Activated CD4-positive, alpha-beta T cell treated with anti-CD3 and anti-CD28 coated beads for 36 hours (primary cell): ENCODE measurements at regions not wholly inside any gene's neighbourhood (a gene's known extent, or its start where the extent isn't known, plus 50 kb on each side); places are given as distances from the start of the nearest gene placed in this dataset.

Source experiments
- ATAC-seq: fragments of 200-7000 bp; cut with Tn5 transposase; one replicate; pipeline ENCODE4 v1.10.0; 2021; ENCODE audit warnings: mild to moderate bottlenecking, moderate library complexity
- CTCF ChIA-PET: fragments of 350-600 bp; sonication (Branson Sonifier 250); formaldehyde crosslinking; loops from one replicate; lab custom pipeline; 2021; ENCODE audit warnings: antibody characterized with exemption; lab: Charles Lee
- POLR2A ChIA-PET: fragments of 350-600 bp; sonication (Branson Sonifier 250); formaldehyde crosslinking; loops from one replicate; lab custom pipeline; 2021; ENCODE audit warnings: antibody characterized with exemption, inconsistent platforms; lab: Charles Lee
- DNase-seq: peaks from one replicate; pipeline ENCODE4 v3.0.0-alpha.2; 2020
- H3K27ac Mint-ChIP-seq: one replicate; pipeline ENCODE4 v1.8.0; 2021; ENCODE audit warnings: mixed read lengths
- H3K27me3 Mint-ChIP-seq: one replicate; pipeline ENCODE4 v1.8.0; 2021; ENCODE audit warnings: mixed read lengths
- H3K36me3 Mint-ChIP-seq: one replicate; pipeline ENCODE4 v1.8.0; 2021; ENCODE audit warnings: low read depth, mixed read lengths
- H3K4me1 Mint-ChIP-seq: one replicate; pipeline ENCODE4 v1.8.0; 2021; ENCODE audit warnings: mixed read lengths
- H3K4me3 Mint-ChIP-seq: one replicate; pipeline ENCODE4 v1.8.0; 2021; ENCODE audit warnings: mild to moderate bottlenecking, moderate library complexity, mixed read lengths
- H3K9me3 Mint-ChIP-seq: one replicate; pipeline ENCODE4 v1.8.0; 2021; ENCODE audit warnings: low read depth, mixed read lengths
- intact Hi-C, 2 experiments: fragments of 100-400 bp; cut with DNase I in 1 of 2; cut with micrococcal nuclease in 1 of 2; formaldehyde crosslinking; loops; one replicate each; pipeline versions ENCODE4 v1.14.2 to v1.15.1; 2022 to 2024; cut with DNase I, micrococcal nuclease

DNA sequence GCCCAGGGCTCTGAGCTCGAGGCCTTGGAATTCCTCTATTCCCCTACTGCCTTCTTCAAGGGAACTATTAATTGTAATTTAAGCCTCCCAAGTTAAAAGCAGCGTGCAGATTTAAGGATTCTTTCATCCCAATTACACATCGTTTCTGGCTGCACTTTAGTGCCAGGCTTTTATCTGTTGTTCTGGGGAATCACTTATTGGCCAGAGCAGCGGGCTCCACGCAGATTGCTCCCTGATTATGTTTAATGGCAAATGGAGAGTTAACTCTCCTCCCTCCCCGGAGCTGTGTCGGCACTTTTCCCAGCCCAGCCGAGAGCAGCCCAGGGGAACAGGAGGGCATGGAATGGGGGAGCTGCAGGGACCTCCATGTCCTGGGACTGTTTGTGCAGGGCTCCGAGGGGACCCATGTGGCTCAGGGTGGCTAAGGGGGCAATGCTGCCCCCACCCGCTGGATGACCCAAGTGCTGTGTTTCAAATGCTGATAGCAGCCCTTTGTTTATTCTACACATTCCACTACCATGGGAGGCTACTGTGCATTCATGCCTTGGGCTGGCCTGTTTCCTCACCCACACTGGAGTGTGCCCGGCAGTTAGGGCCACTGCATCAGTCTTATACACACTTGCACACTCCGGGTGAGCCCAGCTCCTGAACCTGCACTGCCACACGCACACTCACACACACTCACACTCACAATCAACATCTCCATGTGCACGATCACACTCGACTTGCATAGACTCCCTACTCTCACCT, 93.3 kb upstream of the POU3F1 start:
- H3K27ac Mint-ChIP-seq = no peak overlapping the region
- CTCF ChIA-PET = no interaction called here
- DNase-seq (no peak), ATAC-seq (no peak)
- H3K4me3 Mint-ChIP-seq = no peak overlapping the region
- no peaks in the 10 kb centered on the region for H3K9me3 Mint-ChIP-seq
- POLR2A ChIA-PET = no interaction called here
- H3K27me3 Mint-ChIP-seq = peaks cover 61% of the 10 kb centered on the region
- no peaks in the 10 kb centered on the region for H3K36me3 Mint-ChIP-seq
- no peaks in the 10 kb centered on the region for H3K4me1 Mint-ChIP-seq
- intact Hi-C loops = no loop called here

DNA sequence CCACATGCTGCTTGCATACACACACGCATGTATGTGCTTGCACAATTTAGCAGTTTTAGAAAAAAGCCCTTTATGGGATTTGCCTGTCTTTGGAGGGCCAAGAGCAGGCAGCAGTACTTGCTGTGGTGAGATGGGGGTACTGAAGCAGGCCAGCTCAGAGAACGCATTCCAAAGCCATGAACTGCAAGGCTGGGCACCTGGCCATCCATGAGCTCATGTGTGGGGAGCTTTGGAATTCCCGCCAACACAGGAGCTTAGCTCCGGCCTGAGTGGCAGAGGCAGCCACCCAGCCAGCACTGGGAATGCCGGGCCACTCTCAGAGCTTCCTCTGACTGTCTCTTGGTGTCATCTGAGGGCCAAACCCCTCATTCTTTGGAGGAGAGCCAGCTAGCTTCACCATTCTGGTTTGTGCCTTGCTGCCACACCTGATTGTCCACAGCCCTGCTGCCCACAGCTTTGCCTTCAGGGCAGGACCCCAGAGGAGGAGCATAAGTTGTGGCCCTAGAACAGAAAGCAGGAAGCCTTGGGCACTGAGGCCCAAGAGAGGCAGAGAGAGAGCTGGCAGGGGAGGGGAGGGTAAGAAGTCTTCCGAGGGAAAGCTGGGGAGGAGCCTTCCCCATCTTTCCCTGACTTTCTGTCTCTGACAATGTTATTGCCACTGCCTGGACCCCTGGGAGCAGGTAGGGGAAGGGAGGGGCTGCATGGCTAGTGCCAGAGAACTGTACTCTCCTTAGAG, 92.1 kb upstream of the POU3F1 start:
- Mint-ChIP-seq H3K27me3 (peaks cover 64% of the 10 kb centered on the region), H3K36me3 (no peaks in the 10 kb centered on the region), H3K27ac (no peak overlapping the region), H3K4me3 (no peak overlapping the region), H3K4me1 (no peaks in the 10 kb centered on the region), H3K9me3 (no peaks in the 10 kb centered on the region)
- ATAC-seq = no peak
- intact Hi-C loops = no loop called here
- CTCF ChIA-PET = interaction anchor here (1.1 kb wide), 1 partner anchor 18 kb away, joined by 4 read pairs; no protein-coding TSS in a partner anchor
- DNase-seq = no peak
- POLR2A ChIA-PET = interaction anchor here (0.6 kb wide), 1 partner anchor 68 kb away, joined by 3 read pairs; no protein-coding TSS in a partner anchor

DNA sequence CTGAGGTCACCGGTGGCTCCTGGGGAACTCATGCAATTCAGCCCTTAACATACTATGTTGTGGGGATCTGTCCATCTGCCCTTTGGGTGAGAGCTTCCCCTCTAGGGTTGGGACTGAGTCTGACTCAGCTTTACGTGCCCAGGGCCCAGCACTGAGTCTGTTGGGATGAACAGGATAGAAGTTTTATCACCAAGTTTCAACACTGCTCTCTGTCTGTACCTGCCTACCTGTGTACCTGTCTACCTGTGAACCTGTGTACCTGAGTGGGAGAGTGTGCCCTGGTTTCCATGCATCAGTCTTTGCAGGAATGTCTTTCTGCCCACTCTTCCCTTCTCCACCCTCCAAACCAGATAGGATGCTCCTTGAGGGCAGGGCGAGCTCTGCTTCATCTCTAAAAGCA, 90.6 kb upstream of the POU3F1 start:
- ATAC-seq (no peak), DNase-seq (no peak)
- no peaks in the 10 kb centered on the region for H3K9me3 Mint-ChIP-seq
- H3K27ac Mint-ChIP-seq = no peak overlapping the region
- CTCF ChIA-PET = interaction anchor here (0.6 kb wide), 1 partner anchor 1517 kb away, joined by 4 read pairs; no protein-coding TSS in a partner anchor
- H3K36me3 Mint-ChIP-seq = no peaks in the 10 kb centered on the region
- POLR2A ChIA-PET = interaction anchor here (0.6 kb wide), 1 partner anchor 89 kb away, joined by 3 read pairs; no protein-coding TSS in a partner anchor
- H3K4me3 Mint-ChIP-seq = no peak overlapping the region
- H3K4me1 Mint-ChIP-seq = no peaks in the 10 kb centered on the region
- H3K27me3 Mint-ChIP-seq = peaks cover 57% of the 10 kb centered on the region
- intact Hi-C loops = no loop called here

DNA sequence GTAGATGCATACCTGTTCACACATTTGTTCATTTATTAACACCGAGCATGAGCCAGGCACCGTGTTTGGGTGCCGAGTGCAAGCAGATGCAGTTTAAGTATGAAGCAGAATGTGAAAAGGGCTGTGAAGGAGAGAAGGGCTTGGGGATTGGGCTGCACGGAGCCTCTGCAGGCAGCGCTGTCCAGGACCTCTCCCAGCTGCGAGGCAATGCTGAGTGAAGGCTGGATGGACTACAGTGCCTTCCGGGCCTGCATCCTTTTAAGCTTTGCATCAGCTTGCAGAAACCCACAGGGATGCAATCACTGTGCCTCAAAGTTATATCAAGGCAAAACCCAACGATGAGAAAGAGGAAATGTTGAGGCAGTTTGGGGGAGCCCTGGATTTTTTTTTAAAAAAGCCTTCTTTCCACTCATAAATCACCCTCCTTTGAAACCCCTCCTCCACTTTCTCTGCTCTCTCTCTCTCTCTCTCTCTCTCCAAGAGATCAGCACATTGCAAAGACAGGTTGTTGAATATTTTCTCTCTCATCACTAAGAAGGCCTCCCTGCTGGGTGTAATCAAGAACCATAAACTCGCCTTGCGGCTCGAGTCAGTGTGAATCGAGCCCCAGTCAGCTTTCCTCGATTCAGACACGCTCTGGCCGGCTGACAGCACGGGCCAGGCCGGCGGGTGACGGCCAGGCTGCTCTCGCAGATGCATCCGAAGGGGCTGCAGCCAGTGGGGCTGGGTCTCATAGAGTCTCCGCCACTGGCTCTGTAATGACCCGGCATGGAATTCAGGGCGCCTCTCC, 89.2 kb upstream of the POU3F1 start:
- no peak for ATAC-seq
- H3K4me3 Mint-ChIP-seq = no peak overlapping the region
- ChIA-PET CTCF (no interaction called here), POLR2A (no interaction called here)
- no peak overlapping the region for H3K27ac Mint-ChIP-seq
- no peak for DNase-seq
- intact Hi-C loops = no loop called here
- H3K27me3 Mint-ChIP-seq = peaks cover 60% of the 10 kb centered on the region
- H3K36me3 Mint-ChIP-seq = no peaks in the 10 kb centered on the region
- no peaks in the 10 kb centered on the region for H3K9me3 Mint-ChIP-seq
- H3K4me1 Mint-ChIP-seq = peaks cover 3% of the 10 kb centered on the region

- H3K4me3 Mint-ChIP-seq = no peak overlapping the region
- ChIA-PET POLR2A (no interaction called here), CTCF (interaction anchor here (0.7 kb wide), 1 partner anchor 24 kb away, joined by 3 read pairs; no protein-coding TSS in a partner anchor)
- H3K9me3 Mint-ChIP-seq = no peaks in the 10 kb centered on the region
- intact Hi-C loops = no loop called here
- peaks cover 55% of the 10 kb centered on the region for H3K27me3 Mint-ChIP-seq
- H3K27ac Mint-ChIP-seq = no peak overlapping the region
- ATAC-seq (no peak), DNase-seq (peak; percentile 28)
- H3K4me1 Mint-ChIP-seq = peaks cover 4% of the 10 kb centered on the region
- no peaks in the 10 kb centered on the region for H3K36me3 Mint-ChIP-seq
Measured at GRCh38 chr1:38134294-38134755, 87.7 kb upstream of the POU3F1 start.

- Mint-ChIP-seq H3K36me3 (no peaks in the 10 kb centered on the region), H3K27ac (no peak overlapping the region), H3K4me3 (no peak overlapping the region), H3K4me1 (peaks cover 4% of the 10 kb centered on the region), H3K9me3 (no peaks in the 10 kb centered on the region), H3K27me3 (peaks cover 54% of the 10 kb centered on the region)
- intact Hi-C loops = no loop called here
- CTCF ChIA-PET = interaction anchor here (0.7 kb wide), 1 partner anchor 23 kb away, joined by 3 read pairs; no protein-coding TSS in a partner anchor
- ATAC-seq (no peak), DNase-seq (no peak)
- POLR2A ChIA-PET = interaction anchor here (0.6 kb wide), 1 partner anchor 1197 kb away, joined by 6 read pairs; no protein-coding TSS in a partner anchor
Measured at GRCh38 chr1:38133756-38134155, 87.2 kb upstream of the POU3F1 start.

DNA sequence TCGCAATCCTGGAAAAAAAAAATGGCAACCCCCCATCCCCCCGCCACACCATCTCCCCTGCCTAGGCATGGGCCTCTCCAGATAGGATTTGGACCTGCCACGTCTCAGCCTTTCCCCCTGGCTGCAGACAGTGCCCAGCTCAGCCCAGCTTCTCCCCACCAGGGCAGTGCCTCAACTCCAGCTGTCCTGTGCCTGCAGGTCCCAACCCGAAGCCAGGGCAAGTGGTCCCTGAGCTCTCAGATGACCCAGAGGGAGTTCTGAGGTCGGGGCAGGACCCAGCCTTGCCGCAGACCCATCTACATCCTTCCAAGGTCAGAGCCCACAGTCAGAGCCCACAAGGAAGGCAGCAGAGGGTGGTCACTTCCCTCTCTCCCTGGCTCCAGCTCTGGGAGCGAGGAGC, 86.7 kb upstream of the POU3F1 start:
- ChIA-PET POLR2A (interaction anchor here (0.6 kb wide), 1 partner anchor 1197 kb away, joined by 6 read pairs; no protein-coding TSS in a partner anchor), CTCF (no interaction called here)
- H3K36me3 Mint-ChIP-seq = no peaks in the 10 kb centered on the region
- H3K4me3 Mint-ChIP-seq = no peak overlapping the region
- H3K27ac Mint-ChIP-seq = no peak overlapping the region
- ATAC-seq (no peak), DNase-seq (no peak)
- intact Hi-C loops = no loop called here
- H3K4me1 Mint-ChIP-seq = peaks cover 4% of the 10 kb centered on the region
- H3K27me3 Mint-ChIP-seq = peaks cover 54% of the 10 kb centered on the region
- no peaks in the 10 kb centered on the region for H3K9me3 Mint-ChIP-seq

GRCh38 chr1:38132681-38133080, 86.1 kb upstream of the POU3F1 start:
- intact Hi-C loops = no loop called here
- DNase-seq = no peak
- ChIA-PET POLR2A (no interaction called here), CTCF (no interaction called here)
- Mint-ChIP-seq H3K27ac (no peak overlapping the region), H3K27me3 (peaks cover 51% of the 10 kb centered on the region), H3K4me3 (no peak overlapping the region), H3K9me3 (no peaks in the 10 kb centered on the region), H3K36me3 (no peaks in the 10 kb centered on the region), H3K4me1 (peaks cover 4% of the 10 kb centered on the region)
- no peak for ATAC-seq

- H3K27ac Mint-ChIP-seq = no peak overlapping the region
- H3K27me3 Mint-ChIP-seq = peaks cover 38% of the 10 kb centered on the region
- intact Hi-C loops = no loop called here
Measured at GRCh38 chr1:38131024-38131585, 84.5 kb upstream of the POU3F1 start.

DNA sequence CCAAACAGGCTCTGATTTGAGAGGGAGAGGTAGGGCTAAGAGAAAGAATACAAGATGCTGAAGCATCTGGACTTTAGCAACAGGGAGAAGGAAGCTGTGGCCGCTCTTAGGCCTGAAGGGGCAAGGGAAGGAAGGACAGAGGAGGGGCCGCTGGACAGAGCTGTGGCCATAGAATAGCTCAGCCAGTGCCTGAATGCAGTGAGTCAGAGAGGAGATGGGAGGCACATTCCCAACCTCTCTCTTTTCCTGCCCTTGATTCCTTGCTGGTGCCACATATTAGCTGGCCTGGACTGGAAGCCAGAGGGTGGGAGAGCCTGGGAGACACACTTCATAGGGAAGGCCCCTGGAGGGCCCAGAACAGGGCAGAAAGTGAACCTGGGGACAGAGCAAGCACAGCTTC, 83.4 kb upstream of the POU3F1 start:
- ChIA-PET POLR2A (no interaction called here), CTCF (no interaction called here)
- intact Hi-C loops = no loop called here

More at GRCh38 chr1:38131024-38131585, 84.5 kb upstream of the POU3F1 start:
- Mint-ChIP-seq H3K9me3 (no peaks in the 10 kb centered on the region), H3K4me3 (no peak overlapping the region), H3K36me3 (no peaks in the 10 kb centered on the region), H3K4me1 (peaks cover 4% of the 10 kb centered on the region)
- ATAC-seq (no peak), DNase-seq (peak; percentile 11)
- CTCF ChIA-PET = no interaction called here
- POLR2A ChIA-PET = no interaction called here

DNA sequence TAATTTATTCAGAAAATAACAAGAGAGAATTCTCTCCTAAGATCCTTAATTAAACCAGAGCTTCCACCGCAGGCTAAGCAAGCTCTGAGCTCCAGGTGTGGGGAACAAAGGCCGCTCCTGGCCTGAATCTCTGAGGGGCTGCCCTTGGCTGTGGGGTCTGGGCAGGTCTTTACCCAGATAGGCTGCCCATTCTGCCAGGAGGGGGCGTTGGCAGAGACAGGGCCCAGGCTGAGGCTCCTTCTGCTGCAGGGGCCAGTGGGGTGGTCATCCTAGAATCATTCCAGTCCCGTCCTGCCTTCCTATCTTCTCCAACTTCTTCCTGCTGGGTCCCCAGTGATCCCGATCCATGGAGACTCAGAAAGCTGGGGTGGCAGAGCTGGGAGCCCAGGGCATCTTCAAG, 82.9 kb upstream of the POU3F1 start:
- Mint-ChIP-seq H3K9me3 (no peaks in the 10 kb centered on the region), H3K36me3 (no peaks in the 10 kb centered on the region), H3K4me1 (peaks cover 4% of the 10 kb centered on the region), H3K4me3 (no peak overlapping the region), H3K27me3 (peaks cover 25% of the 10 kb centered on the region), H3K27ac (no peak overlapping the region)
- ChIA-PET CTCF (interaction anchor here (0.7 kb wide), 1 partner anchor 829 kb away, joined by 3 read pairs; no protein-coding TSS in a partner anchor), POLR2A (no interaction called here)
- no peak for DNase-seq
- intact Hi-C loops = no loop called here
- no peak for ATAC-seq

More for the DNA sequence above, 83.4 kb upstream of the POU3F1 start:
- H3K9me3 Mint-ChIP-seq = no peaks in the 10 kb centered on the region
- DNase-seq (no peak), ATAC-seq (no peak)
- H3K4me1 Mint-ChIP-seq = peaks cover 4% of the 10 kb centered on the region
- H3K4me3 Mint-ChIP-seq = no peak overlapping the region
- peaks cover 28% of the 10 kb centered on the region for H3K27me3 Mint-ChIP-seq
- no peak overlapping the region for H3K27ac Mint-ChIP-seq
- H3K36me3 Mint-ChIP-seq = no peaks in the 10 kb centered on the region
